Ovary (tissue), 7 donors: ENCODE measurements at regions not wholly inside any gene's neighbourhood (a gene's known extent, or its start where the extent isn't known, plus 50 kb on each side); places are given as distances from the start of the nearest gene placed in this dataset.

ENCODE experiments used
- DNase-seq, 5 donors: peaks; one replicate each; pipeline ENCODE4 v3.0.0-alpha.2; 2019 to 2020
- H3K27ac ChIP-seq, 2 donors: fragments of 200-600 bp; one replicate each; pipeline versions ENCODE4 v1.5.1 to v1.8.0; 2019 to 2022
- H3K27me3 ChIP-seq: fragments of 200-600 bp; one replicate; pipeline ENCODE4 v1.8.0; 2022
- H3K36me3 ChIP-seq: fragments of 200-600 bp; sonication (generic); one replicate; pipeline ENCODE4 v1.5.1; 2019
- H3K4me1 ChIP-seq: one replicate; pipeline ENCODE4 v1.8.1; 2013; ENCODE audit warnings: mild to moderate bottlenecking, moderate library complexity; ENCODE audit not compliant: insufficient read depth
- H3K4me3 ChIP-seq: fragments of 200-600 bp; sonication (generic); one replicate; pipeline ENCODE4 v1.5.1; 2017
- H3K9me3 ChIP-seq, 2 donors: fragments of 200-600 bp in 1 of 2; sonication (generic) in 1 of 2; one replicate each; pipeline versions ENCODE4 v1.5.1 to v1.8.1; 2013 to 2019; ENCODE audit warnings: mild to moderate bottlenecking in 1 of 2, moderate library complexity in 1 of 2
- EP300 ChIP-seq: sonication (generic); formaldehyde crosslinking; IDR thresholded peaks from one replicate; pipeline ENCODE4 v1.6.1; 2017; ENCODE audit warnings: antibody characterized with exemption
- POLR2A ChIP-seq: fragments of 450-650 bp; IDR thresholded peaks from one replicate; pipeline ENCODE4 v1.6.1; 2017; ENCODE audit warnings: antibody characterized with exemption, mild to moderate bottlenecking, moderate library complexity
- WGBS, 3 donors: extraction: QIAGEN DNeasy Blood & Tissue Kit in 1 of 3; methylation state at CpG; one replicate each; pipeline versions ENCODE4 v1.1.5 to v1.1.7; 2013 to 2017; 5-methylcytosine and 5-hydroxymethylcytosine counted together
- intact Hi-C, 4 donors: fragments of 100-400 bp; cut with DNase I; formaldehyde crosslinking; loops; one replicate each; pipeline versions ENCODE4 v1.11.0 to v1.15.1; 2022 to 2023
- TF ChIP-seq, protein P1 (sequence below), 3 donors: fragments of 450-650 bp in 2 of 3; fragments of 200-600 bp in 1 of 3; IDR thresholded peaks; one replicate each; pipeline versions ENCODE4 v1.5.1 to v1.8.0; 2016 to 2022; ENCODE audit warnings: antibody characterized with exemption in 3 of 3, mild to moderate bottlenecking in 1 of 3
- donor health status: DM: no; HTN: no; CAD: no; lungs with moderate emphysema.
- donor health status: DM: no; HTN: no; CAD: no.
- donor health status: Bipolar disorder and iron deficiency.
- donor health status: DM: no; HTN: no; CAD: no.
- donor health status: DM: yes; HTN: yes; CAD: no.

DNA sequence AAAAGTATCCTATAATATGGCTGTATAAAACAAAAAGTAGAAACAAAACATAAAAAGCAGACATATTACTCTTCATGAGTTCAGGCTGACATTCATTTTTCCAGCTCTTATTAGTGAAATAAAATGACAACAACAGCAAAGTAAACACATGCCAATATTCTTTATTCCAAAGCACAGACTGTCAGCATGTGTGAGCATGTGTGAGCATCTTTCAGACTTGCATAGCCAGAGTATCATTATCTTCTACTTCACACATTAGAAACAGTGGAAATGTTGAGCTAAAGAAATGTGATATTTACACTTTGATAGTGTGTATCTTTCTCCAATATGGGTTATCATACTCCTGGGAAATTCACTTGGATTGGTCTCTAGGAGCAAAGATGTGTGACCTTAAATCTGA lies 476.6 kb upstream of the TMEM132C start:
- intact Hi-C loops = no loop called here
- Histone ChIP-seq H3K9me3 (no peaks in the 10 kb centered on the region), H3K27me3 (no peaks in the 10 kb centered on the region), H3K4me3 (no peak overlapping the region), H3K4me1 (no peaks in the 10 kb centered on the region), H3K27ac (no peak overlapping the region), H3K36me3 (no peaks in the 10 kb centered on the region)
- DNase-seq = no peak
- TF ChIP-seq, protein P1, sequence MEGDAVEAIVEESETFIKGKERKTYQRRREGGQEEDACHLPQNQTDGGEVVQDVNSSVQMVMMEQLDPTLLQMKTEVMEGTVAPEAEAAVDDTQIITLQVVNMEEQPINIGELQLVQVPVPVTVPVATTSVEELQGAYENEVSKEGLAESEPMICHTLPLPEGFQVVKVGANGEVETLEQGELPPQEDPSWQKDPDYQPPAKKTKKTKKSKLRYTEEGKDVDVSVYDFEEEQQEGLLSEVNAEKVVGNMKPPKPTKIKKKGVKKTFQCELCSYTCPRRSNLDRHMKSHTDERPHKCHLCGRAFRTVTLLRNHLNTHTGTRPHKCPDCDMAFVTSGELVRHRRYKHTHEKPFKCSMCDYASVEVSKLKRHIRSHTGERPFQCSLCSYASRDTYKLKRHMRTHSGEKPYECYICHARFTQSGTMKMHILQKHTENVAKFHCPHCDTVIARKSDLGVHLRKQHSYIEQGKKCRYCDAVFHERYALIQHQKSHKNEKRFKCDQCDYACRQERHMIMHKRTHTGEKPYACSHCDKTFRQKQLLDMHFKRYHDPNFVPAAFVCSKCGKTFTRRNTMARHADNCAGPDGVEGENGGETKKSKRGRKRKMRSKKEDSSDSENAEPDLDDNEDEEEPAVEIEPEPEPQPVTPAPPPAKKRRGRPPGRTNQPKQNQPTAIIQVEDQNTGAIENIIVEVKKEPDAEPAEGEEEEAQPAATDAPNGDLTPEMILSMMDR (IDR thresholded peaks at IDR 0.05) = no peak
- no peak for TF ChIP-seq EP300
- no peak for TF ChIP-seq POLR2A

DNA sequence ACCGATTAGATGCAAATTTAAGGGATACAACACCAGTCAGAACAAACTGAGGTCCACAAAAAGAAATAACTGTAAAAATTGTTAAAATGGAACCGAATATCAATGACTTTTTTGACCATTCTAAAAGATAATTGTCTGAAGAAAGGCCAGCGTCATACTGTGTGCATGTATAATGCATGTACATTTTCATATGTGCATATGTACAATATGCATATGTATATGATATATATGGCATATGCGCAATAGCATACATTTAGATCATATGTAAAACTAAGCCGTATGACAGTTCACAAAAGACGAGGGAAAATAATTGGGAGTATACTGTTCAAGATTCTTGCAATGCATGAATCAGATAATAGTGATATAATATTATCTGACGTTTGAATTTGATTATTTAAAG lies 475.8 kb upstream of the TMEM132C start:
- 71 to 86% (median 82%) methylated on average over 7 of the region's 7 CpGs for WGBS, 3 donors
- TF ChIP-seq EP300 (no peak), POLR2A (no peak)
- TF ChIP-seq, protein P1 (IDR thresholded peaks at IDR 0.05) = no peak
- intact Hi-C loops = no loop called here

GRCh38 chr12:127797918-127798317 lies 469.1 kb upstream of the TMEM132C start:
- TF ChIP-seq, protein P1 (IDR thresholded peaks at IDR 0.05) = no peak
- no peak for TF ChIP-seq POLR2A
- TF ChIP-seq EP300 = no peak
- WGBS, 3 donors = 79 to 85% (median 80%) methylated on average over 3 of the region's 3 CpGs
- H3K4me1 ChIP-seq = no peaks in the 10 kb centered on the region
- intact Hi-C loops = no loop called here
- H3K36me3 ChIP-seq = no peaks in the 10 kb centered on the region
- no peak overlapping the region for H3K27ac ChIP-seq
- no peak overlapping the region for H3K4me3 ChIP-seq
- no peak for DNase-seq
- no peaks in the 10 kb centered on the region for H3K9me3 ChIP-seq
- H3K27me3 ChIP-seq = no peaks in the 10 kb centered on the region

More for the DNA sequence above, 475.8 kb upstream of the TMEM132C start:
- no peaks in the 10 kb centered on the region for H3K9me3 ChIP-seq
- no peak overlapping the region for H3K27ac ChIP-seq
- H3K4me3 ChIP-seq = no peak overlapping the region
- H3K36me3 ChIP-seq = no peaks in the 10 kb centered on the region
- H3K4me1 ChIP-seq = no peaks in the 10 kb centered on the region
- DNase-seq = no peak
- no peaks in the 10 kb centered on the region for H3K27me3 ChIP-seq

- H3K4me1 ChIP-seq = no peaks in the 10 kb centered on the region
- no peak for DNase-seq
- H3K9me3 ChIP-seq = no peaks in the 10 kb centered on the region
- H3K36me3 ChIP-seq = no peaks in the 10 kb centered on the region
- TF ChIP-seq, protein P1 (IDR thresholded peaks at IDR 0.05) = no peak
- TF ChIP-seq EP300 (no peak), POLR2A (no peak)
- no peak overlapping the region for H3K27ac ChIP-seq
- no peak overlapping the region for H3K4me3 ChIP-seq
- WGBS, 3 donors = 88 to 95% (median 90%) methylated on average over 6 of the region's 6 CpGs
- no peaks in the 10 kb centered on the region for H3K27me3 ChIP-seq
- intact Hi-C loops = no loop called here
These were observed 464.7 kb upstream of the TMEM132C start for GRCh38 chr12:127802271-127802670.

GRCh38 chr12:127803545-127803944 lies 463.4 kb upstream of the TMEM132C start:
- no peak overlapping the region for H3K27ac ChIP-seq
- H3K36me3 ChIP-seq = no peaks in the 10 kb centered on the region
- DNase-seq = no peak
- H3K4me1 ChIP-seq = no peaks in the 10 kb centered on the region
- WGBS, 3 donors = 47 to 61% (median 48%) methylated on average over 3 of the region's 3 CpGs
- TF ChIP-seq, protein P1 (IDR thresholded peaks at IDR 0.05) = no peak
- no peak for TF ChIP-seq POLR2A
- no peak for TF ChIP-seq EP300
- H3K9me3 ChIP-seq = no peaks in the 10 kb centered on the region
- H3K27me3 ChIP-seq = no peaks in the 10 kb centered on the region
- no peak overlapping the region for H3K4me3 ChIP-seq
- intact Hi-C loops = no loop called here
